GM12872 (cell line): ENCODE measurements at regions not wholly inside any gene's neighbourhood (a gene's known extent, or its start where the extent isn't known, plus 50 kb on each side); places are given as distances from the start of the nearest gene placed in this dataset.

ENCODE experiments used
- TF ChIP-seq, protein P1 (sequence below): IDR thresholded peaks from 3 replicates; pipeline ENCODE4 v1.5.1; 2011; ENCODE audit warnings: low read depth, mild to moderate bottlenecking, low read length, moderate library complexity; ENCODE audit not compliant: insufficient read depth

DNA sequence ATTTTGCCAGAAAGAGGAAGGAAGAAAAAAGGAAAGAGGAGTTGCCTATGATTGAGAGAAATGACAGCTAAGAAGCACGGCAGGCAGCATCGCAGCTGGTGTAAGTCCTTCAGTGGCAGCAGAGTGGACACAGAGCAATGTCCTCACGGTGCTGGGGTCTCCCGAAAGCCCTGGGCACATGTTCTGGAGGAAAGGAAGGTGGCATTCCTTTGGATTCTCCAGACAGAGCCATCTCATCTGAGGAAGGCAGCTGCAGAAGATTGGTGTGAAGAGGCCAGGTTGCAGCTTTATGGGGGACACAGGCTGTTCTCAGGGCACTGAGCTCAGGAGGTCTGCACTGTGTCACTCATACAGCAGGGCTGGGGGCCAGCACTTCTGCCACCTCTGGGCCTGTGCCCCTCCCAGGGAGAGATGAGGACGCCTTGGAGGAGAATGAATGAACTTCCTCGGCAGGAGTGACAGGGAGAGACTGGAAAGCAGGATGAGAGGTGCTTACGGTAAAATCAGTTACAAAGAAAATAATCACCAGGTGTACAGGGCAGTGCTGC, 252.0 kb upstream of the MYT1L start:
- TF ChIP-seq, protein P1, sequence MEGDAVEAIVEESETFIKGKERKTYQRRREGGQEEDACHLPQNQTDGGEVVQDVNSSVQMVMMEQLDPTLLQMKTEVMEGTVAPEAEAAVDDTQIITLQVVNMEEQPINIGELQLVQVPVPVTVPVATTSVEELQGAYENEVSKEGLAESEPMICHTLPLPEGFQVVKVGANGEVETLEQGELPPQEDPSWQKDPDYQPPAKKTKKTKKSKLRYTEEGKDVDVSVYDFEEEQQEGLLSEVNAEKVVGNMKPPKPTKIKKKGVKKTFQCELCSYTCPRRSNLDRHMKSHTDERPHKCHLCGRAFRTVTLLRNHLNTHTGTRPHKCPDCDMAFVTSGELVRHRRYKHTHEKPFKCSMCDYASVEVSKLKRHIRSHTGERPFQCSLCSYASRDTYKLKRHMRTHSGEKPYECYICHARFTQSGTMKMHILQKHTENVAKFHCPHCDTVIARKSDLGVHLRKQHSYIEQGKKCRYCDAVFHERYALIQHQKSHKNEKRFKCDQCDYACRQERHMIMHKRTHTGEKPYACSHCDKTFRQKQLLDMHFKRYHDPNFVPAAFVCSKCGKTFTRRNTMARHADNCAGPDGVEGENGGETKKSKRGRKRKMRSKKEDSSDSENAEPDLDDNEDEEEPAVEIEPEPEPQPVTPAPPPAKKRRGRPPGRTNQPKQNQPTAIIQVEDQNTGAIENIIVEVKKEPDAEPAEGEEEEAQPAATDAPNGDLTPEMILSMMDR, result no peak

DNA sequence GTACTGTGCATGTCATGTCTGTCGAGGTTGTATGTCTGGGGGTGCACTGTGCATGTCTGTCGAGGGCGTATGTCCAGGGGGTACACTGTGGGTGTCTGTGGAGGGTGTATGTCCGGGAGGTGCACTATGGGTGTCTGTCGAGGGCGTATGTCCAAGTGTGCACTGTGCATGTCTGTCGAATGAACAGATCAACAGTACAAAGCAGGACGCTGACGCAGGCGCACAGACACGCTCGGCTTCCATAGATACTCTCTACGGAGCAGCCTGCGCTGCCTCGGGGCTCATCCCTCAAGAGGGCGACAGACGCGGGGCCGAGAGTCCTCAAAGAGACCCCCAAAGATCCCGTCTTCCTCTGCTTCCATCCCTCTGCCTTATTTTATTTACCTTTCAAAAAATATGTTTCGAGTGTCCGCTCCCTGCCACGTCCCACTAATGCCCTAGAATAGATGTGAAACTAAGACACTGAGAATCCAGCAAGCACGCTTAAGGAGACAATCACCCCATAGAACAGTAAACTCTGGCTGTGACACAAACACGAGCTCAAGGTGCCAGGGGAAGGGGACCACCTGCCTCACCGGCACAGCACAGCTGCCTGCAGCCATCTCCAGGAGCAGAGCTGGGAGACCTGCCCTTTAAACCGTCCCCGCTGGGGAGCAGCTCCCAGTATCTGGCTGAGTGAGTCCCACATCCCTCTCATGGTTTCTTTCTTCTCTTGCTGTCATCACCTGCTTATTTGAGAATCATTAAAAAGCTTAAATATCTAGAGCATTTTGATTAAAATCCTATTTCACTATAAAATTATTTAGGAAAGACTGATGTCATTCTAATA, 250.5 kb upstream of the MYT1L start:
- TF ChIP-seq, protein P1, result no peak

DNA sequence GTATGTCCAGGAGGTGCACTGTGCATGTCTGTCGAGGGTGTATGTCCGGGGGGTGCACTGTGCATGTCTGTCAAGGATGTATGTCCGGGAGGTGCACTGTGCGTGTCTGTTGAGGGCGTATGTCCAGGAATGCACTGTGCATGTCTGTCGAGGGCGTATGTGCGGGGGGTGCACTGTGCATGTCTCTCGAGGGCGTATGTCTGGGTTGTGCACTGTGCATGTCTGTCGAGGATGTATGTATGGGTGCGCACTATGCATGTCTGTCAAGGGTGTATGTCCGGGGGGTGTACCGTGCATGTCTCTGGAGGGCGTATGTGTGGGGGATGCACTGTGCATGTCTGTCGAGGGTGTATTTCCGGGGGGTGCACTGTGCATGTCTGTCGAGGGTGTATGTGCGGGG, 249.3 kb upstream of the MYT1L start:
- TF ChIP-seq, protein P1, result no peak

DNA sequence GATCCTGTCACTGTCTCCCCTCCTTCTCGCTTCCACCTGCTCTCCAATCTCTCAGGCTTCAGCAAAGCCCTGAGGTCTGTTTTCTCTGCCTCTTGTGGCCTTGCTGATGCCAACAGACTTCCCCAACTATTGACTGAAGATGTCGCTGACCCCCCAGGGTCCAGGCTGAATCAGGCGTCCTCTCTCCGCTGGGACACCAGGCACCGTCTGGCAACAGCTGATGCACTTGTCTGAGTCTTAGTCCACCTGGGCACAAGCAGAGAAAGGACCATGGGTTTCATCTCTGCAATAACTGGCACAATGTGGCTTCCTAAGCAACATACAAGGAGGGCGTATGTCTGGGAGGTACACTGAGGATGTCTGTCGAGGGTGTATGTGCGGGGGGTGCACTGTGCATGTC, 248.7 kb upstream of the MYT1L start:
- TF ChIP-seq, protein P1, result no peak

DNA sequence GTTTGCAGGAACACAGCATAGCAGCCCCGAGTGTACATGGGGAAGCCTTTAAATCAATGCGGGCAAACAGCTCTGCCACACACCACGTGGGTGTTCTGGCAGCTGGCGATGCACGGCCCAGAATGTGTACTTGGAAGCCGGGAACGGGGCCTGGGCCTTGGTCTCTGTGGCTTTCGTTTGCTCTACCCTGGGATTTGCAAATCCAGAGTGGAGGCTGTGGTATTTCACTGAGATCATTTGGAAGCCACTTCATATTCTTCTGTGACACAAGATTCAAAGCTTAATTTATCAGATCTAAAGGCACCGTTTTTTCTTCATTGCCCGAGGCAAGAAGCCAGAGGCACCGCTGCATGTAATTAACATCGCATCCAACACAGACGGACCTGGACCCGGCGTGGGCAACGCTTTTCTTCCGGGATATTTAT, 246.3 kb upstream of the MYT1L start:
- TF ChIP-seq, protein P1, result no peak

DNA sequence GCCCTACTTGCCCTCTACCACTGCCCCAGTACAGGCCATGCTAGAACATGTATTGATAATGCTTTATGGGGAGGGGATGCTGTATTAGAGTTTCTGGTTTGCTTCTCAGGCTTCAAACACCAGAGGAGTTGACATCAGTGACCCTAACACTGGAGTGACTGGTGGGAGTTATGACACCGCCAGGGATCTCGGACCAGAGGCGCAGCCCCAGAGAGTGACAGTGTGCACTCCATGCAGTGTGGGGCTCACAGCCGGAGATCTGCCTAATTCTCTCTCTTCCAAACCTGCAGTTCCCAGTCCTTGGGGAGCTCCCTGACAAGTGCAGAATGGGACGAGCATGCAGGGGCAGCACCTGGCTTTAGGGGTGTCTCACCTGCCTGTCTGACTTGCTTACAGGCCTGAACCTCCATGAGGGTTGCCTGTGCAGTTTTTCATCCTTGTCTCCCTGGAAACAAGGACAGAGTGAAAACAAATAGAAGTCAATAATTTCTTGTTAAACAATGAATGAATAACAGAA, 244.9 kb upstream of the MYT1L start:
- TF ChIP-seq, protein P1, result no peak

DNA sequence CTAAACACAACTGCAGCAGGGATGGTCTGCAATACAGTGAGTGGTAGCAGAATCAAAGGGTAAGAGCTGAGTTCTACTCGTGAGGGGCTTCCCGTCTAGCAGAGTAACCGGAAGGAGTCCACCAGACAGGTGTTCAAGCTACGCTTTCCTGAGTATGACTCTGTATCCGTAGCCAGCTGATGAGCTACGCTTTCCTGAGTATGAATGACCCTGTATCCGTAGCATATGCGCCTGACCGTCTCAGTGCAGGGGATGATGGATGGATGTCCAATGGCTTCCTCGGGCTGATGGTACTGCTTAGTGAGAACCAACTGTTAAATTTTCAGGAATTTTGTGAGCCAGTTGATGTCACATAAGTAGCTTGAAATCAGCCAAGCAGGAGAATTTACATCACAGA, 244.1 kb upstream of the MYT1L start:
- TF ChIP-seq, protein P1, result no peak
